DMS114 treated with DMSO at 0.1 percent for 48 hours (cell line): ENCODE measurements at regions not wholly inside any gene's neighbourhood (a gene's known extent, or its start where the extent isn't known, plus 50 kb on each side); places are given as distances from the start of the nearest gene placed in this dataset.

Experiments used
- DNase-seq: peaks from one replicate; lab custom pipeline; 2025; ENCODE audit not compliant: unreplicated experiment; lab: John Stamatoyannopoulos, UW

GRCh38 chr4:177103619-177104018 lies 206.1 kb upstream of the NEIL3 start:
- no peak for DNase-seq

- no peak for DNase-seq
Observed at GRCh38 chr4:177105536-177105935, 204.1 kb upstream of the NEIL3 start.

GRCh38 chr4:177107288-177107921 lies 202.3 kb upstream of the NEIL3 start:
- DNase-seq: no peak

- no peak for DNase-seq
Observed at GRCh38 chr4:177108708-177109107, 201.0 kb upstream of the NEIL3 start.

GRCh38 chr4:177109769-177110168 lies 199.9 kb upstream of the NEIL3 start:
- no peak for DNase-seq

- no peak for DNase-seq
Observed at GRCh38 chr4:177116161-177116560, 193.5 kb upstream of the NEIL3 start.

- no peak for DNase-seq
Observed at GRCh38 chr4:177117256-177117655, 192.4 kb upstream of the NEIL3 start.

GRCh38 chr4:177118596-177118995 lies 191.1 kb upstream of the NEIL3 start:
- DNase-seq: no peak

- no peak for DNase-seq
Observed at GRCh38 chr4:177119021-177119471, 190.6 kb upstream of the NEIL3 start.

- no peak for DNase-seq
Observed at GRCh38 chr4:177119691-177120090, 190.0 kb upstream of the NEIL3 start.

- DNase-seq: no peak
Observed at GRCh38 chr4:177123811-177124210, 185.9 kb upstream of the NEIL3 start.

- DNase-seq: no peak
Observed at GRCh38 chr4:177124349-177125064, 185.2 kb upstream of the NEIL3 start.

GRCh38 chr4:177125656-177126055 lies 184.0 kb upstream of the NEIL3 start:
- DNase-seq: no peak

GRCh38 chr4:177127658-177128057 lies 182.0 kb upstream of the NEIL3 start:
- no peak for DNase-seq

- DNase-seq: no peak
Observed at GRCh38 chr4:177128306-177128705, 181.4 kb upstream of the NEIL3 start.

GRCh38 chr4:177131736-177132135 lies 177.9 kb upstream of the NEIL3 start:
- no peak for DNase-seq

- no peak for DNase-seq
Observed at GRCh38 chr4:177147668-177148067, 162.0 kb upstream of the NEIL3 start.

GRCh38 chr4:177155454-177155853 lies 154.2 kb upstream of the NEIL3 start:
- peak; percentile 34 for DNase-seq

- no peak for DNase-seq
Observed at GRCh38 chr4:177159600-177159999, 150.1 kb upstream of the NEIL3 start.

GRCh38 chr4:177161781-177162180 lies 147.9 kb upstream of the NEIL3 start:
- no peak for DNase-seq

GRCh38 chr4:177163532-177163931 lies 146.1 kb upstream of the NEIL3 start:
- no peak for DNase-seq

GRCh38 chr4:177171588-177171987 lies 138.1 kb upstream of the NEIL3 start:
- DNase-seq: no peak

- no peak for DNase-seq
Observed at GRCh38 chr4:177175473-177175872, 134.2 kb upstream of the NEIL3 start.
